Loucy (cell line): ENCODE measurements at regions not wholly inside any gene's neighbourhood (a gene's known extent, or its start where the extent isn't known, plus 50 kb on each side); places are given as distances from the start of the nearest gene placed in this dataset.

Experiments
- EZH2phosphoT487 ChIP-seq: fragments of 200-600 bp; IDR thresholded peaks from 2 replicates; pipeline ENCODE4 v1.6.1; 2018; ENCODE audit warnings: antibody characterized with exemption, mild to moderate bottlenecking, moderate library complexity, borderline replicate concordance
- TF ChIP-seq, protein P1 (sequence below): fragments of 200-600 bp; sonication (generic); conservative IDR thresholded peaks from 2 replicates; pipeline ENCODE4 v1.5.1; 2014; ENCODE audit warnings: mild to moderate bottlenecking, antibody characterized with exemption, low read length

DNA sequence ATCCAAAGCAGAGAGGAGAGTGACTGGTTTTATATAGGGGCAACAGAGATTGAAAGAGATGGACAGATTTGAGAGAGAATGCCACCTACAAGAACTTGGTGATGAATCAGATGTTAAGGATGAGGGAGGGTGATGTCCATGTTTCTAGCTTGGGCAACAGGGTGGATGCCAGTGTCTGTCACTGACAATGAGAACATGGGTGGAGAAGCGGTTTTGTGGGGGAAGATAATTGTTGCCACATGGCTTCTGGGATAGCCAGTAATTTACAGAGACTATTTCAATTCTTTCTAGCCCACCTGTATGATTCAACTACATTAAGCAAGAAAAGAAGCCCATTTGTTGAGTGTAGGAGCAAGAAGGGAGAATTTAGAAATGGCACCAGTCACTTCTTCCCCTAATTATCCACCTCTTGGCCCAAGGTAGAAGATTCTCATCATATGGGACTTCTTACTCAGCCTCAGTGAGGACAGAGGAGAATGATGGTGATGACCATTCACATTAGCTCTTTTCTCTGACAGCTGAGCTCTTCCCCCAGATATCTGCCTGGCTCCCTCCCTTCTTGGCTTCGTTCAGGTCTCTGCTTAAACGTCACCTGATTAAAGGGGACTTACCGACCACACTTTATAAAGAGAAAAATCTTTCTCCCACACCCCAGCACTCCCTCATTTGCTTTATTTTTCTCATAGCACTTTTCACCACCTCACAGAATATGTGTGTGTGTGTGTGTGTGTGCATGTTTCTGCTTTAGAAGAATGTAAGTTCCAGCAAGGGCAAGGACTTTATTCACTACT lies 117.8 kb downstream of the DUSP6 start:
- TF ChIP-seq, protein P1, sequence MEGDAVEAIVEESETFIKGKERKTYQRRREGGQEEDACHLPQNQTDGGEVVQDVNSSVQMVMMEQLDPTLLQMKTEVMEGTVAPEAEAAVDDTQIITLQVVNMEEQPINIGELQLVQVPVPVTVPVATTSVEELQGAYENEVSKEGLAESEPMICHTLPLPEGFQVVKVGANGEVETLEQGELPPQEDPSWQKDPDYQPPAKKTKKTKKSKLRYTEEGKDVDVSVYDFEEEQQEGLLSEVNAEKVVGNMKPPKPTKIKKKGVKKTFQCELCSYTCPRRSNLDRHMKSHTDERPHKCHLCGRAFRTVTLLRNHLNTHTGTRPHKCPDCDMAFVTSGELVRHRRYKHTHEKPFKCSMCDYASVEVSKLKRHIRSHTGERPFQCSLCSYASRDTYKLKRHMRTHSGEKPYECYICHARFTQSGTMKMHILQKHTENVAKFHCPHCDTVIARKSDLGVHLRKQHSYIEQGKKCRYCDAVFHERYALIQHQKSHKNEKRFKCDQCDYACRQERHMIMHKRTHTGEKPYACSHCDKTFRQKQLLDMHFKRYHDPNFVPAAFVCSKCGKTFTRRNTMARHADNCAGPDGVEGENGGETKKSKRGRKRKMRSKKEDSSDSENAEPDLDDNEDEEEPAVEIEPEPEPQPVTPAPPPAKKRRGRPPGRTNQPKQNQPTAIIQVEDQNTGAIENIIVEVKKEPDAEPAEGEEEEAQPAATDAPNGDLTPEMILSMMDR = no peak
- TF ChIP-seq EZH2phosphoT487 = no peak
